ENCODE measurements at regions not wholly inside any gene's neighbourhood (a gene's known extent, or its start where the extent isn't known, plus 50 kb on each side); places are given as distances from the start of the nearest gene placed in this dataset.

DNA sequence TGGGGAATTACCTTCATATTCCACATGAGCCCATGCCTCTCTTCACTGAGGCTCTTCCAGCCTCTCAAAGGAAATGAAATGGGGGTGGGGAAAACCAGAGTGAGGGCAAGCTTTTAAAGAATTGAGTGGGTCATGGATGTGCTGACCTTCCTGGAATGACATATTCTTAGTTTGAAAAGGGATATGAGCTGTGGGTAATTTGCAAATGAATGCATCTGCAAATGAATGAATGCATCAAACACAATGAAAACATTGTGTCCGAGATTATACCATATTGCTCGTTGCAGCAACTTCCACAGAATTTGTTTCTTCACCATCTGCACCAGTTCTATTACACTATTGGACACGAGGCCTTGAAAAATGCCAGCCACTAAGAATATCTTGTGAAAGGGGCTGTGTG is 198.6 kb upstream of the CDH6 start:
- no peak overlapping the region for H3K27ac ChIP-seq (ENCODE audit: low read length)
- H3K4me1 ChIP-seq (ENCODE audit: control insufficient read depth in 1 of 2, insufficient read depth in 2 of 2, low read length in 2 of 2) = no peaks in the 10 kb centered on the region
- no peaks in the 10 kb centered on the region for H3K27me3 ChIP-seq (ENCODE audit: low read depth, low read length)
- H3K36me3 ChIP-seq (ENCODE audit: control insufficient read depth in 1 of 2, insufficient read depth in 2 of 2, low read length in 2 of 2) = no peaks in the 10 kb centered on the region
- no peak overlapping the region for H3K4me3 ChIP-seq (ENCODE audit: low read depth in 1 of 2, low read length in 2 of 2)
- H3K9me3 ChIP-seq (ENCODE audit: control insufficient read depth in 1 of 2, low read length in 2 of 2) = no peaks in the 10 kb centered on the region

GRCh38 chr5:30994176-30994575 is 199.3 kb upstream of the CDH6 start:
- no peaks in the 10 kb centered on the region for H3K36me3 ChIP-seq (ENCODE audit: control insufficient read depth in 1 of 2, insufficient read depth in 2 of 2, low read length in 2 of 2)
- no peaks in the 10 kb centered on the region for H3K4me1 ChIP-seq (ENCODE audit: control insufficient read depth in 1 of 2, insufficient read depth in 2 of 2, low read length in 2 of 2)
- H3K27ac ChIP-seq (ENCODE audit: low read length) = no peak overlapping the region
- H3K4me3 ChIP-seq (ENCODE audit: low read depth in 1 of 2, low read length in 2 of 2) = no peak overlapping the region
- no peaks in the 10 kb centered on the region for H3K9me3 ChIP-seq (ENCODE audit: control insufficient read depth in 1 of 2, low read length in 2 of 2)
- no peaks in the 10 kb centered on the region for H3K27me3 ChIP-seq (ENCODE audit: low read depth, low read length)

DNA sequence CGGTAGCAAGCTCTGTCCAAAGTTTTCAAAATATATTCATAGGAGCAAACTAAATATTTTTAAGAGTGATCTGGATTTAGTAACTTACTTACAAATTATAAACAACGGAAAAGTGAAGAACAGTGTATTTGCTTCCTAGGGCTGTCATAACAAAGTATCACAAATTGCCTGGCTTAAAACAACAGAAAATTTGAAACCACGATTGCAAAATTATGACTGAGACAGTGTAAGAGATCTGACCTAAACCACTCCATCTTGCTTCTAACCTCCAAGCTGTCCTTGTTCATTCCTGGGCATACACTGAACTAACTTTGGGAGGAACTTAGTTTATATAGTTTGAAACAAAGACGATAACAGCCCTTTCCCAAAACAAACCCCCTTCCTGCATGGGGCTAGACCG is 202.0 kb upstream of the CDH6 start:
- Histone ChIP-seq H3K9me3 (ENCODE audit: control insufficient read depth in 1 of 2, low read length in 2 of 2) (no peaks in the 10 kb centered on the region), H3K4me3 (ENCODE audit: low read depth in 1 of 2, low read length in 2 of 2) (no peak overlapping the region), H3K27ac (ENCODE audit: low read length) (no peak overlapping the region), H3K27me3 (ENCODE audit: low read depth, low read length) (no peaks in the 10 kb centered on the region), H3K36me3 (ENCODE audit: control insufficient read depth in 1 of 2, insufficient read depth in 2 of 2, low read length in 2 of 2) (no peaks in the 10 kb centered on the region), H3K4me1 (ENCODE audit: control insufficient read depth in 1 of 2, insufficient read depth in 2 of 2, low read length in 2 of 2) (no peaks in the 10 kb centered on the region)

GRCh38 chr5:30981576-30981975 is 211.9 kb upstream of the CDH6 start:
- Histone ChIP-seq H3K27me3 (ENCODE audit: low read depth, low read length) (no peaks in the 10 kb centered on the region), H3K36me3 (ENCODE audit: control insufficient read depth in 1 of 2, insufficient read depth in 2 of 2, low read length in 2 of 2) (no peaks in the 10 kb centered on the region), H3K27ac (ENCODE audit: low read length) (no peak overlapping the region), H3K9me3 (ENCODE audit: control insufficient read depth in 1 of 2, low read length in 2 of 2) (no peaks in the 10 kb centered on the region), H3K4me3 (ENCODE audit: low read depth in 1 of 2, low read length in 2 of 2) (no peak overlapping the region), H3K4me1 (ENCODE audit: control insufficient read depth in 1 of 2, insufficient read depth in 2 of 2, low read length in 2 of 2) (no peaks in the 10 kb centered on the region)

DNA sequence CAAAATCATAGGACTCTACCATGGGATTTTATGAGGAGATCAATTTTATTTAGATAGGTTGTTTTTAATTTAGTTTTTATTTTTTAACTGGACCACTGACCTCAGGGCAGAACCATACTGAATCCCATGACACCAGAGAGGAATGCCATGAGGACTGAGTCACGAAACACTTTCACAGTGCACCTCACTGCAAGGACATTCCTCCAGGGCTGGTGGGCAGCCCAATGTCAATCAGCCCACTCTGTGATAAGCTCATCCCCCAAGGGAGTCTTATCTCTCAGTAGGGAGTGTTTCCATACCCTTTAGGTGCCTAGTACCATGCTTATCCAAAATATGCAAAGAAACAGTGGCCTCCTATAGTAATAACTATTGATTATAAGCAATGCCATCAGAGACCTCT is 224.5 kb upstream of the CDH6 start:
- H3K36me3 ChIP-seq (ENCODE audit: control insufficient read depth in 1 of 2, insufficient read depth in 2 of 2, low read length in 2 of 2) = no peaks in the 10 kb centered on the region
- no peak overlapping the region for H3K4me3 ChIP-seq (ENCODE audit: low read depth in 1 of 2, low read length in 2 of 2)
- H3K27ac ChIP-seq (ENCODE audit: low read length) = no peak overlapping the region
- no peaks in the 10 kb centered on the region for H3K27me3 ChIP-seq (ENCODE audit: low read depth, low read length)
- H3K4me1 ChIP-seq (ENCODE audit: control insufficient read depth in 1 of 2, insufficient read depth in 2 of 2, low read length in 2 of 2) = no peaks in the 10 kb centered on the region
- H3K9me3 ChIP-seq (ENCODE audit: control insufficient read depth in 1 of 2, low read length in 2 of 2) = no peaks in the 10 kb centered on the region

DNA sequence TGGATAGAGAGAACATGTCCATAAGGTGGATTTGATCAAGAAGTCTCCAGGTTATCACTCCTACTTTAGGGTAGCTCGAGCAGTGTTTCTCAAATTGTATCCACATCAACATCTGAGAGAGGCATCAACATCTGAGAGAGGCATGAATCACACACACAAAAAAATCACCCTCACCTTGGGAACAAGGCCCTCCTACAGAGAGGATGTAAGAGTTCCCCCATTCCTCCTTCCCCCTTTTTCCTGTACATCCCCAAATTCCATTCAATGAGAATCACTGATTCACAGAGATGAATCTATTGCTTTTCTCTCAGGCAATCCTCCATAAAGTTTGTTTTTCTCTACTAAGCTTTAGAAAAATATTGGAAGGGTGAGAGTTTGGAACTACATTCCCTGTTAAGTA is 233.4 kb upstream of the CDH6 start:
- Histone ChIP-seq H3K27ac (ENCODE audit: low read length) (no peak overlapping the region), H3K27me3 (ENCODE audit: low read depth, low read length) (no peaks in the 10 kb centered on the region), H3K9me3 (ENCODE audit: control insufficient read depth in 1 of 2, low read length in 2 of 2) (peaks cover 0 to 2% of the 10 kb centered on the region in 2 donors), H3K4me1 (ENCODE audit: control insufficient read depth in 1 of 2, insufficient read depth in 2 of 2, low read length in 2 of 2) (no peaks in the 10 kb centered on the region), H3K36me3 (ENCODE audit: control insufficient read depth in 1 of 2, insufficient read depth in 2 of 2, low read length in 2 of 2) (no peaks in the 10 kb centered on the region), H3K4me3 (ENCODE audit: low read depth in 1 of 2, low read length in 2 of 2) (no peak overlapping the region)

DNA sequence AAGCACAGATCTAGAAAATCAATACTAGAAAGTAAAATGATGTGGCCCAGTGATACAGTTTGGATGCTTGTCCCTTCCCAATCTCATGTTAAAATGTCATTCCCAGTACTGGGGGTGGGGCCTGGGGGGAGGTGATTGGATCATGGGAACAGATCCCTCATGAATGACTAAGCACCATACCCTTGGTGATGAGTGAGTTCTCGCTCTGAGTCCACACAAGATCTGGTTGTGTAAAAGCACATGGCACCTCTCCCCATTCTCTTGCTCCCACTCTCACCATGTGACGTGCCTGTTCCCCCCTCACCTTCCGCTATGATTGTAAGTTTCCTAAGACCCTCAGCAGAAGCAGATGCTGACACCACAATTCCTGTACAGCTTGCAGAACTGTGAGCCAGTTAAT is 234.2 kb upstream of the CDH6 start:
- Histone ChIP-seq H3K4me1 (ENCODE audit: control insufficient read depth in 1 of 2, insufficient read depth in 2 of 2, low read length in 2 of 2) (no peaks in the 10 kb centered on the region), H3K27ac (ENCODE audit: low read length) (no peak overlapping the region), H3K4me3 (ENCODE audit: low read depth in 1 of 2, low read length in 2 of 2) (no peak overlapping the region), H3K36me3 (ENCODE audit: control insufficient read depth in 1 of 2, insufficient read depth in 2 of 2, low read length in 2 of 2) (no peaks in the 10 kb centered on the region), H3K27me3 (ENCODE audit: low read depth, low read length) (no peaks in the 10 kb centered on the region), H3K9me3 (ENCODE audit: control insufficient read depth in 1 of 2, low read length in 2 of 2) (peaks cover 0 to 7% of the 10 kb centered on the region in 2 donors)

GRCh38 chr5:30957591-30957990 is 235.9 kb upstream of the CDH6 start:
- H3K9me3 ChIP-seq (ENCODE audit: control insufficient read depth in 1 of 2, low read length in 2 of 2) = peaks cover 0 to 7% of the 10 kb centered on the region in 2 donors
- H3K27ac ChIP-seq (ENCODE audit: low read length) = no peak overlapping the region
- no peaks in the 10 kb centered on the region for H3K36me3 ChIP-seq (ENCODE audit: control insufficient read depth in 1 of 2, insufficient read depth in 2 of 2, low read length in 2 of 2)
- H3K4me1 ChIP-seq (ENCODE audit: control insufficient read depth in 1 of 2, insufficient read depth in 2 of 2, low read length in 2 of 2) = no peaks in the 10 kb centered on the region
- H3K27me3 ChIP-seq (ENCODE audit: low read depth, low read length) = no peaks in the 10 kb centered on the region
- H3K4me3 ChIP-seq (ENCODE audit: low read depth in 1 of 2, low read length in 2 of 2) = no peak overlapping the region

- Histone ChIP-seq H3K27me3 (ENCODE audit: low read depth, low read length) (no peaks in the 10 kb centered on the region), H3K4me3 (ENCODE audit: low read depth in 1 of 2, low read length in 2 of 2) (no peak overlapping the region), H3K9me3 (ENCODE audit: control insufficient read depth in 1 of 2, low read length in 2 of 2) (peaks cover 0 to 7% of the 10 kb centered on the region in 2 donors), H3K36me3 (ENCODE audit: control insufficient read depth in 1 of 2, insufficient read depth in 2 of 2, low read length in 2 of 2) (no peaks in the 10 kb centered on the region), H3K4me1 (ENCODE audit: control insufficient read depth in 1 of 2, insufficient read depth in 2 of 2, low read length in 2 of 2) (no peaks in the 10 kb centered on the region), H3K27ac (ENCODE audit: low read length) (no peak overlapping the region)
Observed at GRCh38 chr5:30956251-30956650, 237.2 kb upstream of the CDH6 start.

- no peaks in the 10 kb centered on the region for H3K36me3 ChIP-seq (ENCODE audit: control insufficient read depth in 1 of 2, insufficient read depth in 2 of 2, low read length in 2 of 2)
- H3K4me1 ChIP-seq (ENCODE audit: control insufficient read depth in 1 of 2, insufficient read depth in 2 of 2, low read length in 2 of 2) = no peaks in the 10 kb centered on the region
- H3K27me3 ChIP-seq (ENCODE audit: low read depth, low read length) = no peaks in the 10 kb centered on the region
- H3K27ac ChIP-seq (ENCODE audit: low read length) = no peak overlapping the region
- H3K4me3 ChIP-seq (ENCODE audit: low read depth in 1 of 2, low read length in 2 of 2) = no peak overlapping the region
- H3K9me3 ChIP-seq (ENCODE audit: control insufficient read depth in 1 of 2, low read length in 2 of 2) = no peaks in the 10 kb centered on the region
Observed at GRCh38 chr5:30937070-30937469, 256.4 kb upstream of the CDH6 start.

DNA sequence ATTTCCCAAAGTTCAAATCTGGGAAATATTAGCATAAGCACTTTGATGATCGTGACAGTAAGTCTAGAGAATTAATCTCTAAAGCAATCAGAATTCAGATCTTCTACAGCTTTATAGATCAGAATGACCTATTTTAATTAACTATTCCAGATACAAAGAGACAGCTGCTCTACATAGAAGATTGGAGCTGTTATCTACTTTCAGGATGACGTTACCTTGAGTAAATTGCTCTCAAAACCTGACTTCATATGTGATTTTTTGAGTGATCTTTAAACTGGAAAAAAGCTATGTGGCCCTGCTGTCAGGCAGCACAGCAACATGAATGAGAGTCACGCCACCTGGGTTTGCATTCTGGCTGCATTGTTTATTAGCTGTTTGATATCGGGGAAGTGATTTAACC is 259.9 kb upstream of the CDH6 start:
- H3K4me1 ChIP-seq (ENCODE audit: control insufficient read depth in 1 of 2, insufficient read depth in 2 of 2, low read length in 2 of 2) = no peaks in the 10 kb centered on the region
- no peak overlapping the region for H3K4me3 ChIP-seq (ENCODE audit: low read depth in 1 of 2, low read length in 2 of 2)
- no peak overlapping the region for H3K27ac ChIP-seq (ENCODE audit: low read length)
- no peaks in the 10 kb centered on the region for H3K9me3 ChIP-seq (ENCODE audit: control insufficient read depth in 1 of 2, low read length in 2 of 2)
- no peaks in the 10 kb centered on the region for H3K36me3 ChIP-seq (ENCODE audit: control insufficient read depth in 1 of 2, insufficient read depth in 2 of 2, low read length in 2 of 2)
- H3K27me3 ChIP-seq (ENCODE audit: low read depth, low read length) = no peaks in the 10 kb centered on the region

DNA sequence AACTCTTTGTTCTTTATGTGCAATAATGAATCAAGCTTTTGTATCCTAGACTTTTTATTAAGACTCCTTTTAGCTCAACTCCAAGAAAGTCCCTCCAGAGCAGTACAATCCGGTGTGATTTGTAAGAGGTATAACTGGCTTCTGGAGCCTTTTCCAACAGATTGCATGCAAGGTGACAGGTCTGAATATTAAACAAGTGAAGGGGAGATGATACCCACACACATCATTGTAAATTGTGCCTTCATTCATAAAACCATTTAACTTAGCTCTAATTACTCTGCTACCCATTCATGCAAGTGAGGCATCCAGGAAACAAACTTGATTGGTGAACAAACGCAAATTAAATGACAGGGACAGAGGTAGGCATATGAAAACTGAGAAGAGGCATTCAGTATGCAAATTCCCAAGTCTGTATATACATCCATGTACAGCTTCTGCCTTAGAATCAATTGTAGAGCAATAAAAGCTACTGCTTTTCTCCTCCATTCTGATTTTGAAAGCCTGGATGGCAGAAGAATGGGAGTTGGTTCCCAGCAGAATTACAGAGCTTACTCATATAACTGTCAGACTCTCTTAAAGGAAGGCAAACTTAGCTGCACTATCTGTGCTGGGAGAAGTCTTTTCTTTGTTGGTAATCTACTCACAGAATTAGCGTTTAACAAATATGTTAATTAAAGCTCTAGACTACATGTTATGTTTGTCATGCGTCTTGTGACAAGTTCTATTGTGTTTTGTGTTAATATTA is 261.0 kb upstream of the CDH6 start:
- no peaks in the 10 kb centered on the region for H3K4me1 ChIP-seq (ENCODE audit: control insufficient read depth in 1 of 2, insufficient read depth in 2 of 2, low read length in 2 of 2)
- no peak overlapping the region for H3K4me3 ChIP-seq (ENCODE audit: low read depth in 1 of 2, low read length in 2 of 2)
- no peaks in the 10 kb centered on the region for H3K27me3 ChIP-seq (ENCODE audit: low read depth, low read length)
- H3K9me3 ChIP-seq (ENCODE audit: control insufficient read depth in 1 of 2, low read length in 2 of 2) = no peaks in the 10 kb centered on the region
- no peaks in the 10 kb centered on the region for H3K36me3 ChIP-seq (ENCODE audit: control insufficient read depth in 1 of 2, insufficient read depth in 2 of 2, low read length in 2 of 2)
- no peak overlapping the region for H3K27ac ChIP-seq (ENCODE audit: low read length)

Data from muscle layer of duodenum (tissue), 2 donors.